CD14-positive monocyte (primary cell): ENCODE measurements at regions not wholly inside any gene's neighbourhood (a gene's known extent, or its start where the extent isn't known, plus 50 kb on each side); places are given as distances from the start of the nearest gene placed in this dataset.

Experiments used
- DNase-seq, 3 donors: peaks; one replicate each; pipeline ENCODE4 v3.0.0-alpha.2; 2011 to 2022
- H2AFZ ChIP-seq: 2 replicates; pipeline ENCODE4 v1.6.0; 2012; ENCODE audit warnings: mild to moderate bottlenecking, low read depth, low read length, inconsistent platforms; ENCODE audit not compliant: insufficient read depth, poor library complexity, severe bottlenecking
- H3K27ac ChIP-seq, 2 donors: 1 replicate in 1 of 2; 2 replicates in 1 of 2; pipeline ENCODE4 v1.5.1; 2012 to 2013; ENCODE audit warnings: low read length in 2 of 2, control low read depth in 1 of 2, inconsistent platforms in 1 of 2, low read depth in 1 of 2, mild to moderate bottlenecking in 1 of 2
- H3K27me3 ChIP-seq, 2 donors: one replicate each; pipeline versions ENCODE4 v1.6.0 to v1.6.1; 2011 to 2013; ENCODE audit warnings: low read length in 2 of 2; ENCODE audit not compliant: control insufficient read depth in 2 of 2, insufficient read depth in 2 of 2
- H3K36me3 ChIP-seq, 2 donors: replicated peaks in 1 of 2; 1 replicate in 1 of 2; 2 replicates in 1 of 2; pipeline versions ENCODE4 v1.5.1 to v1.6.1; 2012 to 2013; ENCODE audit warnings: low read length in 2 of 2, control low read depth in 1 of 2, inconsistent platforms in 1 of 2, mild to moderate bottlenecking in 1 of 2; ENCODE audit not compliant: insufficient read depth in 2 of 2, control insufficient read depth in 1 of 2
- H3K4me1 ChIP-seq, 2 donors: 1 replicate in 1 of 2; 2 replicates in 1 of 2; pipeline versions ENCODE4 v1.5.1 to v1.6.1; 2012 to 2013; ENCODE audit warnings: low read length in 2 of 2, control low read depth in 1 of 2, inconsistent platforms in 1 of 2, mild to moderate bottlenecking in 1 of 2, moderate library complexity in 1 of 2; ENCODE audit not compliant: insufficient read depth in 2 of 2, control insufficient read depth in 1 of 2
- H3K4me2 ChIP-seq: replicated peaks from 2 replicates; pipeline ENCODE3; 2012; ENCODE audit warnings: low read length, moderate library complexity, mild to moderate bottlenecking; ENCODE audit not compliant: poor library complexity, severe bottlenecking; ENCODE audit errors: extremely low read depth
- H3K4me3 ChIP-seq, 3 experiments: fragments of 200-600 bp in 1 of 3; sonication (generic) in 1 of 3; replicated peaks in 1 of 3; 1 replicate in 2 of 3; 2 replicates in 1 of 3; pipeline ENCODE4 v1.5.1; 2011 to 2013; ENCODE audit warnings: low read length in 3 of 3, mild to moderate bottlenecking in 3 of 3, control low read depth in 2 of 3, low read depth in 2 of 3, inconsistent platforms in 1 of 3, moderate library complexity in 1 of 3
- H3K79me2 ChIP-seq: 2 replicates; pipeline ENCODE4 v1.6.0; 2012; ENCODE audit warnings: mild to moderate bottlenecking, control low read depth, inconsistent platforms, low read length, moderate library complexity; ENCODE audit not compliant: insufficient read depth
- H3K9ac ChIP-seq: 2 replicates; pipeline ENCODE4 v1.6.0; 2017; ENCODE audit warnings: low read length, mild to moderate bottlenecking; ENCODE audit not compliant: insufficient read depth, poor library complexity, severe bottlenecking
- H3K9me3 ChIP-seq, 2 donors: replicated peaks in 1 of 2; 1 replicate in 1 of 2; 2 replicates in 1 of 2; pipeline versions ENCODE4 v1.5.1 to v1.6.1; 2012 to 2013; ENCODE audit warnings: low read length in 2 of 2, control low read depth in 1 of 2; ENCODE audit not compliant: control insufficient read depth in 1 of 2, insufficient read depth in 1 of 2
- H4K20me1 ChIP-seq: 2 replicates; pipeline ENCODE4 v1.6.0; 2012; ENCODE audit warnings: mild to moderate bottlenecking, low read length, control low read depth, moderate library complexity; ENCODE audit not compliant: insufficient read depth
- H3K27ac Mint-ChIP-seq, 7 donors: one replicate each; pipeline ENCODE4 v1.8.0; 2020; ENCODE audit warnings: mild to moderate bottlenecking in 7 of 7, mixed read lengths in 7 of 7, moderate library complexity in 6 of 7, inconsistent platforms in 2 of 7
- H3K27me3 Mint-ChIP-seq, 3 donors: one replicate each; pipeline ENCODE4 v1.8.0; 2021 to 2022; ENCODE audit warnings: low read depth in 3 of 3, mild to moderate bottlenecking in 3 of 3, mixed read lengths in 3 of 3, moderate library complexity in 3 of 3, inconsistent platforms in 1 of 3
- H3K36me3 Mint-ChIP-seq, 2 donors: one replicate each; pipeline ENCODE4 v1.8.0; 2020; ENCODE audit warnings: mixed read lengths in 2 of 2, inconsistent platforms in 1 of 2, mild to moderate bottlenecking in 1 of 2
- H3K4me1 Mint-ChIP-seq: one replicate; pipeline ENCODE4 v1.8.0; 2020; ENCODE audit warnings: mild to moderate bottlenecking, mixed read lengths
- H3K4me3 Mint-ChIP-seq, 2 donors: one replicate each; pipeline ENCODE4 v1.8.0; 2020; ENCODE audit warnings: mild to moderate bottlenecking in 2 of 2, mixed read lengths in 2 of 2, moderate library complexity in 1 of 2
- H3K9me3 Mint-ChIP-seq, 7 donors: one replicate each; pipeline ENCODE4 v1.8.0; 2020 to 2022; ENCODE audit warnings: mixed read lengths in 7 of 7, mild to moderate bottlenecking in 6 of 7, moderate library complexity in 6 of 7, inconsistent platforms in 2 of 7
- CTCF ChIP-seq: fragments of 200-600 bp; IDR thresholded peaks from one replicate; pipeline ENCODE4 v1.8.0; 2022; ENCODE audit warnings: antibody characterized with exemption, mild to moderate bottlenecking
- WGBS: methylation state at CpG from one replicate; pipeline ENCODE4 v1.1.5; 2013; ENCODE audit warnings: missing lambda C conversion rate; ENCODE audit not compliant: insufficient coverage; 5-methylcytosine and 5-hydroxymethylcytosine counted together
- intact Hi-C, 2 donors: fragments of 100-400 bp; cut with micrococcal nuclease; formaldehyde crosslinking; loops; one replicate each; pipeline versions ENCODE4 v1.15.0 to v1.15.1; 2023

- Histone ChIP-seq H3K79me2 (no peaks in the 10 kb centered on the region), H2AFZ (no peak overlapping the region), H3K36me3 (no peaks in the 10 kb centered on the region), H3K4me3 (no peak overlapping the region), H3K9ac (no peak overlapping the region), H3K27me3 (no peaks in the 10 kb centered on the region), H4K20me1 (no peaks in the 10 kb centered on the region), H3K27ac (no peak overlapping the region), H3K4me1 (no peaks in the 10 kb centered on the region), H3K9me3 (peaks cover 4% of the 10 kb centered on the region in 2 donors), H3K4me2 (no peak overlapping the region)
- intact Hi-C loops = no loop called here
- H3K9me3 Mint-ChIP-seq = peaks cover 0 to 5% (median 0%) of the 10 kb centered on the region in 7 donors
- no peak for DNase-seq
- no peak overlapping the region for H3K27ac Mint-ChIP-seq
- no peaks in the 10 kb centered on the region for H3K27me3 Mint-ChIP-seq
- H3K4me3 Mint-ChIP-seq = no peak overlapping the region
- no peak for TF ChIP-seq CTCF
- H3K36me3 Mint-ChIP-seq = no peaks in the 10 kb centered on the region
- H3K4me1 Mint-ChIP-seq = no peaks in the 10 kb centered on the region
These were observed 88.7 kb upstream of the LUZP2 start for GRCh38 chr11:24408202-24408601.

- Histone ChIP-seq H3K4me3 (no peak overlapping the region), H3K9ac (no peak overlapping the region), H3K36me3 (no peaks in the 10 kb centered on the region), H2AFZ (no peak overlapping the region), H3K4me1 (no peaks in the 10 kb centered on the region), H3K27ac (no peak overlapping the region), H3K79me2 (no peaks in the 10 kb centered on the region), H3K4me2 (no peak overlapping the region), H4K20me1 (no peaks in the 10 kb centered on the region), H3K9me3 (peaks cover 2 to 10% of the 10 kb centered on the region in 2 donors), H3K27me3 (no peaks in the 10 kb centered on the region)
- Mint-ChIP-seq H3K4me3 (no peak overlapping the region), H3K27me3 (no peaks in the 10 kb centered on the region), H3K9me3 (peaks cover 2 to 8% (median 6%) of the 10 kb centered on the region in 7 donors), H3K27ac (no peak overlapping the region), H3K4me1 (no peaks in the 10 kb centered on the region), H3K36me3 (no peaks in the 10 kb centered on the region)
- TF ChIP-seq CTCF = no peak
- no peak for DNase-seq
- intact Hi-C loops = no loop called here
- WGBS = no CpG with 5 or more reads among the region's 3 CpGs
These were observed 85.1 kb upstream of the LUZP2 start for GRCh38 chr11:24411791-24412190.
